ENCODE measurements at regions not wholly inside any gene's neighbourhood (a gene's known extent, or its start where the extent isn't known, plus 50 kb on each side); places are given as distances from the start of the nearest gene placed in this dataset.

GRCh38 chr13:100789481-100789880 is 114.9 kb upstream of the TMTC4 start (continued):
- no peak for TF ChIP-seq CBX8 (IDR thresholded peaks at IDR 0.05; ENCODE audit: borderline replicate concordance, low read depth, low read length)
- no peak for TF ChIP-seq GTF2F1 (IDR thresholded peaks at IDR 0.05; ENCODE audit: borderline replicate concordance, low read depth, low read length)
- no peak for TF ChIP-seq CEBPB (IDR thresholded peaks at IDR 0.05; ENCODE audit: low read depth, low read length)
